ENCODE measurements at regions not wholly inside any gene's neighbourhood (a gene's known extent, or its start where the extent isn't known, plus 50 kb on each side); places are given as distances from the start of the nearest gene placed in this dataset.

GRCh38 chr12:92558215-92558773 is 144.5 kb upstream of the PLEKHG7 start:
- intact Hi-C loops (cut with DNase I) = no loop called here
- H3K27ac ChIP-seq = no peak overlapping the region
- no peak for TF ChIP-seq POLR2A (IDR thresholded peaks at IDR 0.05)
- no peak for TF ChIP-seq CTCF (IDR thresholded peaks at IDR 0.05)
- TF ChIP-seq POLR2AphosphoS5 (IDR thresholded peaks at IDR 0.05) = no peak
- WGBS = 56% methylated on average over 1 of the region's 1 CpG
- H3K4me3 ChIP-seq = no peak overlapping the region
- no peaks in the 10 kb centered on the region for H3K27me3 ChIP-seq (replicated peaks; ENCODE audit: insufficient read depth)
- no peaks in the 10 kb centered on the region for H3K4me1 ChIP-seq (replicated peaks)
- no peaks in the 10 kb centered on the region for H3K36me3 ChIP-seq
- no peak for DNase-seq (ENCODE audit: low spot score)
- H3K9me3 ChIP-seq = no peaks in the 10 kb centered on the region

- Histone ChIP-seq H3K4me1 (replicated peaks) (no peaks in the 10 kb centered on the region), H3K4me3 (no peak overlapping the region), H3K27ac (no peak overlapping the region), H3K27me3 (replicated peaks; ENCODE audit: insufficient read depth) (no peaks in the 10 kb centered on the region), H3K36me3 (no peaks in the 10 kb centered on the region), H3K9me3 (no peaks in the 10 kb centered on the region)
- DNase-seq (ENCODE audit: low spot score) = no peak
- 78% methylated on average over 2 of the region's 2 CpGs for WGBS
- intact Hi-C loops (cut with DNase I) = no loop called here
- no peak for TF ChIP-seq POLR2AphosphoS5 (IDR thresholded peaks at IDR 0.05)
- no peak for TF ChIP-seq POLR2A (IDR thresholded peaks at IDR 0.05)
- no peak for TF ChIP-seq CTCF (IDR thresholded peaks at IDR 0.05)
Measured at GRCh38 chr12:92557422-92557724, 145.4 kb upstream of the PLEKHG7 start.

- intact Hi-C loops (cut with DNase I) = no loop called here
- H3K4me1 ChIP-seq (replicated peaks) = no peaks in the 10 kb centered on the region
- no peak for DNase-seq (ENCODE audit: low spot score)
- no peaks in the 10 kb centered on the region for H3K36me3 ChIP-seq
- no peak overlapping the region for H3K4me3 ChIP-seq
- H3K9me3 ChIP-seq = no peaks in the 10 kb centered on the region
- H3K27me3 ChIP-seq (replicated peaks; ENCODE audit: insufficient read depth) = no peaks in the 10 kb centered on the region
- WGBS = 96% methylated on average over 9 of the region's 9 CpGs
- H3K27ac ChIP-seq = no peak overlapping the region
- TF ChIP-seq CTCF (IDR thresholded peaks at IDR 0.05) = no peak
- no peak for TF ChIP-seq POLR2A (IDR thresholded peaks at IDR 0.05)
- no peak for TF ChIP-seq POLR2AphosphoS5 (IDR thresholded peaks at IDR 0.05)
Measured at GRCh38 chr12:92556637-92557421, 146.0 kb upstream of the PLEKHG7 start.

GRCh38 chr12:92556141-92556540 is 146.6 kb upstream of the PLEKHG7 start:
- Histone ChIP-seq H3K4me3 (no peak overlapping the region), H3K4me1 (replicated peaks) (no peaks in the 10 kb centered on the region), H3K36me3 (no peaks in the 10 kb centered on the region), H3K9me3 (no peaks in the 10 kb centered on the region), H3K27ac (no peak overlapping the region), H3K27me3 (replicated peaks; ENCODE audit: insufficient read depth) (no peaks in the 10 kb centered on the region)
- WGBS = 74% methylated on average over 1 of the region's 1 CpG
- DNase-seq (ENCODE audit: low spot score) = no peak
- no peak for TF ChIP-seq CTCF (IDR thresholded peaks at IDR 0.05)
- no peak for TF ChIP-seq POLR2A (IDR thresholded peaks at IDR 0.05)
- TF ChIP-seq POLR2AphosphoS5 (IDR thresholded peaks at IDR 0.05) = no peak
- intact Hi-C loops (cut with DNase I) = no loop called here
